Limb (tissue), 2 donors: ENCODE measurements at regions not wholly inside any gene's neighbourhood (a gene's known extent, or its start where the extent isn't known, plus 50 kb on each side); places are given as distances from the start of the nearest gene placed in this dataset.

Experiments used
- DNase-seq, 2 donors: peaks; one replicate each; pipeline ENCODE4 v3.0.0-alpha.2; 2016; ENCODE audit errors: extremely low spot score in 2 of 2

DNA sequence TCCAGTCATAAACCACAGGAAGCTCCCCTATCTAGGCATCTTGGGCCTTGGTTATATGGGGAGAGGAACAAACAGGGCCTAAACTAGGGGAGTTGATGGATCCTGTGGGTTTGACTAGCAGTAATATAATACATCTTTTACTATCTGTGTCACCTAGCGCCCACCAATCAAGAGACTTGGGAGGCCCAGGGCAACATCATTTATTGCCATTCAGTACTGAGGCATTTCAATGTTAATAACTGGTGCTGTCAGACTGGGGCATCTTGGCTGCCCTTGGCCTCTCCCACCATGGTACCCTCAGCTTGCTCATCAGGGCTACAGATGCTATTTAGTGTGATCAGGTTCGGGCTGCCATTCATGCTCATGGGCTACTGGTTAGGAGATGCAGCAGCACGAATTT, 320.7 kb downstream of the MYCN start:
- DNase-seq, result peak in 1 of 2 donors; percentile 8

DNA sequence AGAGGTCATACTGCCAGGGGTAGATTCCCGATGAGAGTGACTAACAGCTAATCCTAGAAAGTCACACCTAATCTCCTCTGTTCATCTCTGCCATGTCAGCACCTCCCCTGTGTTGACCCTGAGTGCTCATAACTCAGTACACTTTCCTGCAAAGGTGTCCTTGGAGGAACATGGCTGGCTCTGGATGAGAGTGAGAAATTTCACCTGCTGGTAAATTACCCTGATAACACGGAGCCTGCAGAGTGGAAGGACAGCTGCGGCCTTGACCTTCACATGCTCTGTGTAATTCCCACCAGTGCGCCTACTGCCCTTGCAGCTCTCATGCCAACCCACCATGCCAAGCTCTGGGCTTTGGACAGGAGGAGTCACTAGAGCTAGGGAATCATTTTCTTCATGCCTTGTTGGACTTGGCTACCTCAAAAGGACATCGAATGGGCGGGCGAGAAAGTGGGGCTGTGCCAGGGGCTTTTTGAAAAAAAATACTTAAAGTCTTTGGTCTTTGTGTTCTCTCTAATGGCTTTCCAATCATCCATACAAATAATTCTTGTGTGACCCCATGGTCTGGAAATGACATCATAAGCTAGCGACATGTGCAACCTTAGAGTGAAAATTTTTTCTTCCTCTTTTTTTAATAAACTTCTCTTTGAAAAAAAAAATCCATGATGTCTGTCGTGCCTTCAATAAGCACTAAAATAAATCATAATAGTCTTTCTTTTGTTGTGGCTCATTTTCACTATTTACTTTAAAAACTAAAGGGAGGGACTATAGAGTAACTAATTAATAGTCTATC, 319.9 kb downstream of the MYCN start:
- DNase-seq, result no peak

DNA sequence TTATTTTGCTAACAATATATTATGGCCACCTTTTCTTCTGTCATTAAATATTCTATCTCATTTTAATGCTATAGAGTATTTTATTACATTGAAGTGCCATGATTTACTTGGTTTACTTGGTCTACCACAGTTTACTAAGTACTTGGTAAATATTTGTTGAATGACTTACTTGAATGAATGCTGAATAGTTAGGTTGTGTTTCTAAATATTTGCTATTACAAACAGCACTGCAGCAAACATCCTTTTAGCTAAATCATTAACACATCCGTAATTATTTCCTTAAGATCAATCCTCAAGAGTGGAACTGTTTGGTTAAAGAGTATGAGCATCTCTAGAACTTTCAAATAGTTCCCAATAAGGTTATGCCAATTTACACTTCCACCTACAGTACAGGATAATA, 318.7 kb downstream of the MYCN start:
- DNase-seq, result no peak

DNA sequence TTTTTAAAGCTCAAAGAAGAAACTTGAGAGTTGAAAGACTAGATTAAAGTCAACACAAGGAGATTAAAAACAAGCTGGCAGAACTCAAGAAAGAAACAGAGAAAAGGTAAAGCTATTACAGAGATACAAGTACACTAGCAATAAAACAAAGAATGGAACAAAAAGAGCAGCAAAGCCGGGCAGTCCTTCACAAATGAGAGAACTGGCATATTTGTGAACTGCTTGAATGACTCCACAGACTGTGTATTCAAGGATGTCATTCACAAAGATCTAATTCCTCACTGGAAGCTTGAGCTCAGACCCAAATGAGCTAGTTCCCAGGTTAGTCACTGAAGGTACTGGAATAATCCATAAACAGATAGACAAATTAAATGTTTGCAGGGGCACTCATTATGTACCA, 318.0 kb downstream of the MYCN start:
- no peak for DNase-seq

DNA sequence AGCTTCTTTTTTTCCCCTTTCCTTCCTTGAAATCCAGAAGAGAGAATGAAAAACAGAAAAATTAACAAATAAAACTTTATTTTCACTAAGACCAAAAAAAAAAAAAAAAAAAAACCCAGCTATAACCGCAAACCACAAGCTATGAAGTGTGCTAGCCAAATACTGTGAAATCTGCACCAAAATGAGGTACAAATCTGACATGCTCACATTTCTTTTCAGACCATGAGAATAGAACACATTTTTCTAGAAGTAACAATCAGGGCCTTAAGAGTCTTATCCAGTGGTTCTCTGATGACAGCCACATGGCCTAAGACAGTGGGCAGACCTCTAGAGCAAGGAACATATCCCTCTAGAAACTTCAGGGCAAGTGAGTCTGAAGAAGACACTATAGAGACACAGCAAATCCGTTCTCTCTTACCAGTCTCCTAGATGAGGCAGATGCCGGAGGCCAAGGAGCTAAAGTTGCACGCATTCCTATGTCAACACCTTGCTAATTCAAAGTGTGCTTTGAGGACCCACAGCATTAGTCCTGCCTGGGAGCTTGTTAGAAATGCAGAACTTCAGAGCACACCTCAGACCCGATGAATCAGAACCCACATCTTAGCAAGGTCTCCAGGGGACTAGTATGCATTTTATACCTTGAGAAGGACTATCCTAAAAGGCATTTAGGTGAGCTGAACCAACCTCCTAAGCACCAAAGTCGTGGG, 317.1 kb downstream of the MYCN start:
- DNase-seq, result no peak

DNA sequence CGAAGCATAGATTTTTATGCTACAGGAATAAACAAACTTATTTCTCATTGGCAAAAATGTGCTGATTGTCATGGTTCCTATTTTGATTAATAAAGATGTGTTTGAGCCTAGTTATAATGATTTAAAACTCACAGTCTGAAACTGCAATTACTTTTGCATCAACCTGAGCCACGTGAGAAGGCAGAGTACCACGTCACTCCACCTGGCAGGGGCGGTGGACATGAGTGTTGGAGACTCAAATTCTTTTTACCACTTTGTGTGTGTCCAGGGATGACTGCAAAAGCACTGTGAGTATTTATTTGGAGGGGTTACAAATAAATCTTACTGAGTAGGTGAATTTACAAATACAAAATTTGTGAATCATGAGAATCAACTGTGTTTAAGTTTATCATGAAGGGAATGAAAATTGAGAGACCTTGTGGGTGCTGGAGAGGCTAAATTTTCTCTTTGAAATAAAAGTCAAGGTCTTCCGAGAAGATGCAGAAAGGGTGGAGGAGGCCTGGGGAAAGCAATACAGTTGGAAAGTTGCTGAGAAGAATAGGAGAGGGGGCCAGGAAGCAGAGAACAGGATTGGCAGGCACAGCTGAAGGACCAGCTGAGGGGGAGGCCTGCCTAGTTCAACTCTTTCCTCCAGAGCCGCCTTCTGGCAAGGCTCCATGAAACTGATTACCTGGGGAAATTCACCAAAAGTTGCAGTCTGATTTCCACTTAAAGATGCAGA, 316.4 kb downstream of the MYCN start:
- DNase-seq, result peak; percentile 57 to 58

DNA sequence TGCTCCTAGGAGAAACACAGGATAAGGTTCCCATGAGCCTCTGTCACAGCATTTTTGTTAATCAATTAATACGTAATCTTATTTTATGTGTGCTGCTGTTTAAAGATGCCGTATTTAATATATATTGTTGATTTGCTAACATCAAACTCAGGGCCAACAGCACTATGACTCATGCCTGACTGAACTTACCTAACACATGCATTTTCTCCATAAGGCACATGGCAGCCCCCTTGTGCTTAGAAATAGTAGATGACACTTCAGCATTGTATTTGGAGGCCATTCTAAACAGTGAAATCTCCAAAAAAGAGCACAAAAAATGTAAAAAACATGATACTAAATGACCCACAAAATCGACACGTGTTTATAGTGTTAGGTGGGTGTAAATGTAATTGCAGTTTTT, 314.8 kb downstream of the MYCN start:
- no peak for DNase-seq

DNA sequence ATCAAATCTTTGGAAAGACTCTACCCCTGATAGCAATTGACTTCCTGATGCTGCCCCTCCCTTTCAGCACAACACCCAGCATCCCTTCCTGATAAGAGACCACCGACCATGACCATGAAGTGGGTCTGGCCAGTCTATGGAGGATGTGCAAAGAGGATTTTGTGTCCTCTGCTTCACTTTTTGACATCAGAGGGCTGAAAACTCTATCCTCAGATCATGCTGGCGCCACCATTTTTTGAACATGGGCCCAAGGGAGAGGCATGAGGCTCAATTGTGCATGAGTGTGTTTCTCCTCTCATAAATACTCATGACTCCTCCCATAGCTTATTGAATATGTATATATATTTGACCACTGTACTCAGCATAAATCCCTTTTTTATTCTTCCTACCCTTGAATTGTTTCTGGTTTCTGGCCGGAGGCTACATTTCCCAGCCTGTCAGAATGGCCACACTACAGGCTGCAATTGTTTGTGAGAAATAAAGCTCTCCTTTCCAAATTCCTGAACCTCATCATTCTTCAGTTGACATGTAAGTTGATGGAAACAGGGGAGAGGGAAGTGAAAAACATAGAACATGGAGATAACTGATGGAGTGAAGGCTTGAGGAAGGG, 314.1 kb downstream of the MYCN start:
- DNase-seq, result no peak

DNA sequence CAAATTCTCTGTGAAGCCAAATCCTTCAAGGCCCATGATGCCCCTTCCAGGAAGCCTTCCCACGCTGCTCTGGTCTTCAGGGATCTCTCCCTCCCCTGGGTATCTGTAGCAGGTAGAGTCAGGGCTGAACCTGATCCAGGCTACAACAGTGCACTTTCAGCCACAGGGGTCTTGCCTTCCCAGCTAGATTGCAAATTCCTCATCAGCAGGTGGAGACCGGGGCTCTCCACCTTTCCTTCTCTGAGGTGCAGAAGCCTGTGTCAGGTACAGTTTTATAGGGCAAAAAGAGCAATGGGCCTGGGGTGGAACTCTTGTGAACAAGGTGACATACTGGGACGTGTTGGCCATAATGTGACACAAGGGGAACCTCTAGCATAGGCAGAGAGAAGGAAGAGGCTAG, 312.9 kb downstream of the MYCN start:
- no peak for DNase-seq

DNA sequence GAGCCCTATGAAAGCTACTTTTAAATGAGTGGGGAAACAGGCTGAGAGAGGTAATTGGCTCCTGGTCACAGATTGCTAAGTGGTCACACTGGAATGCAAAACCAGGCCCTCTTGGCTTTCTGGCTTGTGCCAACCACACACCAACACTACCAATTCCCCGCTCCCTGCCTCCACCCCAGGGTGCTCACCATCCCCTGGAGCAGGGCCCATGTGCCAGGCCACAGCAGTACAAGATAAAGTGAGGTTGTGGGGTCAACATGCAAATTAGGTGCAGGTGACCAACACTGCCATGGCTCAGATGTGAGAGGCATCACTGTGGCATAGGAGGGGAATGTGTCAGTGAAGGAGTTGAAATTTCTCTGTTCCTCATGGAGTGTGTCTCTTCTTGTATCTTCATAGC, 312.5 kb downstream of the MYCN start:
- DNase-seq, result no peak

DNA sequence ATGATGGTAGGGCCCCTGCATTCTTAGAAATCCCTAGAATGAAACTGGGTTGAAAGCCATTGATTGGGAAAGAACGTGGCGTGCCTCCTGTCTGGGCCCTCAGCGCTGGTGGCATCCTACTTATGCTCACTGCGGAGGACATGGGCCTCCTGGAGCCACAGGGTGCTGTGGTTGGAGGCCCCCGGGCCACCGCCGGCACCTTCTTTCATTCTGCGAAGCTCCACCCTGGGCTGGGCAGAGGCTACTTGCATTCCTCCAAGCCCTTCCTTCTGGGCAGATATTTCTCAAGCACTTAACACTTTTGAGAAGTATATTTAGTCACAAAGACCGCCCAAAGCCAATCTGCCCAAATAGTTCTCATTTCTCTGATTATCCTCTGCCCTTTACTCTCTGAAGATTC, 311.9 kb downstream of the MYCN start:
- DNase-seq, result no peak

DNA sequence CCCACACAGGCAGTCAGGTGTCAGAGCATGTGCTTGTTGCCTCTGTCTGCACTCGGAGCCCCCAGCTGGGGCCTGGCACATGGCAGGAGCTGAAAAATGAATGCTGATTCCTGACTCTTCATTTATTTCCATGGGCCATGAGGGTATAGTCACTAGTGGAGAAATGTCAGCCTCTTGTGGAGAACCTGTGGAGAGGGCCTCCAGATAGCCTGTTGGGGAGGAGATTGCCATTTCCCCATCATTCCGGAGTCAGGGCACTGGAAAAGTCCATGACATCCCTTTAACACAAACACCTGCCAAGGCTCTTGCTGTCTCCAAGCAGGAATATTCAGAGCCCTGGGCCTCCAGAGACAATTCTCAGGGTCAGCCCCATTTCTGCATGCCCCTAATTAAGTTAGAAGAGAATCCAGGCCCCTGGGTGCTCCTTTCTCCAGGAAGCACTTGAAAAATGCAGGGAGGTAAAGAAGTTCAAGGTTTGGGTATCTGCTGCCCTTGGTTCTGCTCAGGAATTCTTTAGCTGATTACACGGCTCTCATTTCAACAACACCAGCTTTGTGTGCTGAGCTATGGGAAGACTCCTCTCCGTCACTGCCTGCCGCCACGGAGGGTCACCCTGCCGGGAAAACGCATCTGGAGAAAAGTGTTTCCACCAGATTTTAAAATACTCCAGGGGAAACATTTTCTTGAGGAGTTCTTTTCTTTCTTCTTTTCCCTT, 311.3 kb downstream of the MYCN start:
- DNase-seq, result no peak

DNA sequence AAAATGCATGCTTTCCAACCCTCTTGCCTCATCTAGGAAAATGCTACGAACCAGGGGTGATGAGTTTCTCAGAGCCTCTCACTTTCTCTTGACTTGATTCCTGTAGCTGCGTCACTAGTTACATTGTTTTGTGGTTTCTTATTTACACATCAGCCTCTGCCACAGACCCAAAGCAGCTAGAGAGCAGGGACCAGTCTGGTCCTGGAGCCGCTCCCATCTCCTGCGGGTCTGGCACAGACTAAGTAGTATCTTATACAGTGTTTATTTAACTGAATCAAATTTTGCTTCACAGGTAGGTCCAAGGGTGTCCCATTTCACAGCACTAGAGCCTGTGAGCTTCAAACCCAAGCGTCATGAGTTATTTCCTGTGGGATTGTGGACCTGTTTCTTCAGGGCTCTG, 310.5 kb downstream of the MYCN start:
- no peak for DNase-seq

DNA sequence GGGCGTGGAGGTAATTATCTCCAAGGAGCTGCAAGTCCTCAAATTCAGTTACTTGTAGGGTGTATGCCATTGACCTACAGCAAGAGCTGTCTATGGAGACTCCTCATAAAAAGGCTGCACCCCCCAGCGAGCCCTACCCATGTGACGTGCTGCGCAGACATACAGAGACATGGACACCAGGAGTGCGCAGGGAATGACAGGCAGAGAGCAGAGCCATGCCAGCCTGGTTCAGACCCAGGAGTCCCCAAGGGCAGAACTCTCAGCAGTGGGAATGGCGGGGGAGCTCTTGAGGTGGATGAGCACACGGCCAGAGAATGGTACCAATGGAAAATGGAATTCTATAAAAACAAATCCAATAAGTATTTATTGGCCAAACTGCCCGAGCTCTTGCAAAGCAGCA, 310.1 kb downstream of the MYCN start:
- DNase-seq, result no peak

DNA sequence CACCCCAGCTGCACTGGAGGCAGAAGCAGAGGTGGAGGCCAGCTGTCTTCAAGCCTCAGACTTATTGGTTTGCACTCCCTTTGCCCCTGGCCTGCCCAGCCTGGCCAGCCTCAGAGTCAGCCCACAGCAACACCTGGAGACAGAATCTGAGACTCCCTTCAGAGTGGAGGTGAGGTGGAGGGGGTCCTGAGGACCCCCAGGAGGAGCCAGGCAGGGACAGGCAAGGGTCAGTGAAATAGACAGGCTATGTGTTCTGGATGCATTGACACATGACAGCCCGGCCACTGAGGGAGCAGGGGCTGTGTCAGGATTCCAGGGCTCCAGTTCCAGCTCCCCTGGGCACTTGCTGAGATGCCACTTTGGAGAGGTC, 309.7 kb downstream of the MYCN start:
- DNase-seq, result no peak

DNA sequence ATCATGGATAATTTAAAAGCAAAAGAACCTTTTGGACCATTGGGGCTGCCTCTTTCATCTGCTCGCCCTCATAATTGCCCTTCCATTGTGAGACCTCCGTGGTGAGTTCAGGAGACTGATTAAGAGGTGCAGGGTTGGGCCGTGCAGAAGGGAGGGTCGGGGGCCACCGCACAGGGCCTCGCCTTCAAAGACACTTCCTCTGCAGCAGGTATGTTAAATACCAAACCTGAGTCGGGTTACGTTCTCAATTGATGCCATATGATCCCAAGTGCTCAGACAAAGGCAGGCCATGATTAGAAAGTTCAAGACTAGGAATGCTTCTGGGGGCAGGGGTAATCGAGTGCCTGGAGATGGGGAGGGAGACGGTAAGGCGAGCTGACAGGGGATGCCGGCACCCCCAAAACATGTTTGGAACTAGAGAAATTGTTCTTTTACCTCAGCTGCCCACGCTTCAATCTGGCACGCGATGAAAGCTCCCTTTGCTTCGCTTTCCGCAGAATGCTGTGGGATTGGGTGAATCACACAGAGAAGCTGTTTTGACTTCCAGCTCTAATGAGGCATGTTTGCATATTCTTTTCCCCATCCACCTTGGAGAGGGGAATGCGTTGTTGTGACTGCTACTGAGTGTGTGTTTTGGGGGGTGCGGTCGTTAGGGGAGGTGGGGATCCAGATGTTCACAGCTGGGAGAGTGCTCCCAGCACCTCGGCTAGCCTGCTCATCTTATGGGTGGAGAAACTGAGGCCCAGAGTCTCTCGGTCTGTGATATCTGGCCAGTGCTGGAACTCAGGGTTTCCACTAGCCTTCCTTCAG, 309.1 kb downstream of the MYCN start:
- no peak for DNase-seq

DNA sequence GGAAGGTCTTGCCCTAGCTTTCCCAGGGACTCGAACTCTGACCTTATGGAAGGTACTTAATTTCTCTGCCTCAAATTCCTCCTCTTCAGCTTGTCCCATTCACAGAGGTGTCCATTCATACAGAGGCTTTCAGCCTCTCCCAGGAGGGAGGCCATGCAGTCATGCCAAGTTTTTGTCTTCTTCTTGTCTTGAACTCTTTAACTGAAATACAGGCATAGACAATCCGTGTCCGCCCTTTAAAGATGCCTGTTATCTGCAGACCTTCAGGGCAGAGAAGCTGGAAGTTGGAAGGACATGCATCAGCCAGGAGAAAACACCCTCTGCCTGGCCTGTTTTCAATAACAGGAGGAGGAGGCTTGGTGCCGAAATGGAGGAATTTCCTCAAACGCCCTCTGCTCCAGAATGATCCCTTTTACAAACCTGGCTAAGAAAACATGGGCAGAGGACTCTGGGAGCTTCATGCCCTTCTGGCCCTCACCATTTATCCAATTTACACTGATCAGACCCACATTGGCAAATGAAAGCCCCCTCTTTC, 308.3 kb downstream of the MYCN start:
- DNase-seq, result no peak

DNA sequence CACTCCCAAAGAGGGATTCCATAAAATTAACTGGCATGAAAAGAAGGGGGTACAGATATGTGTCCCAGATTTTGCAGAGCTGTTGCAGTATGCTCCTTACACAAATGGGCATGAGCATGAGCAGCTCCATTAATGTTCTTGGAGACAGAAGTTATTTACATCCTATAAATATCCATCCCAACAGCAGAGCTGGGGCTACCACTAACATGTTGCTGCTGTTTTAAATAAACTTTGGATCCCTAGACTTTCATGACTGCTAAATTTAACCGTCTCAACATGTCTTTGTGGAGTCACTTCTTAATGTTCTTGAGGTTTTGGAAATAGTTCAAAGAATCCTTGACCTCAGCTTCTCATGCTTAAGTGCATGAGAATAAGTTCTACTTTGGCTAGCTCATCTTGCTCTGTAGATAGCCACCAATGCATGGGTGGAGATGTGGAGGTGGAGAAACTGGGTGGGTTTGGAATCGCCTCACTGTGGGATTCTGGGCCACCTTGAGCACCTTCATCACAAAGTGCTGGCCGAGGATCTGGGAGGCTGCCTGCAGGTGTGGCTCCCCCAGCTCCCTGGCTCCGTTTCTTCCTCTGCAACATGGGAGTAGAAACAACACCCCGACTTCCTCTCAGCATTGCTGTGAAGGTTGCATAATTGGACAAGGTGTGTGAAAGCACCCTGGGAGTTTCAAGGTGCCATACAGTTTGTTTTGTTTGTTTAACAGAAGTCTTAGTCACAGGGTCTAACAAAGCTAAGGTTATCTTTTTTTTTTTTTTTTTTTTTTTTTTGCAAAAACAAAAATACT, 307.2 kb downstream of the MYCN start:
- peak in 1 of 2 donors; percentile 12 for DNase-seq

DNA sequence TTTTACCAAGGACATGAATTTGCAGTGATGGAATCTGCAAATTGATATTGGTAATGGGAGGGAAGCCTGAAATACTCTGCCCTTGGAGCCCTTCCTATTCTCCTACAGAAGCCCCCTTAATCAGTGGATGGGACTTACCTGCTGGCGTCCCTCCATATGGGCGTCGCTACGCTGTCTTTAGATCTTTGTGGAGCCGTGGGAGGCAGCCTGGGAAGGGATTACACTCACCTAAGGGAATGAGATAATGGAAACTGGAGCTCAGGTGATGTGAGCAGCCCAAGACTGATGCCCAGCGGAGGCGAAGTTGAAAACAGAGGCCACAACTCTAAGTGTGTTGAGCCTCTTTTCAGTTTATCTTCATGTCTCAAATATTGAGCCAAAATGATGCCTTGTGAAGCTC, 306.6 kb downstream of the MYCN start:
- DNase-seq, result no peak
